Fibroblast of skin of right biceps (primary cell): ENCODE measurements at regions not wholly inside any gene's neighbourhood (a gene's known extent, or its start where the extent isn't known, plus 50 kb on each side); places are given as distances from the start of the nearest gene placed in this dataset.

ENCODE experiments used
- DNase-seq: peaks from one replicate; pipeline ENCODE4 v3.0.0-alpha.2; 2013

- no peak for DNase-seq
Observed at GRCh38 chr4:74653331-74654229, 140.7 kb downstream of the BTC start.

GRCh38 chr4:74654230-74654681 is 140.1 kb downstream of the BTC start:
- DNase-seq: no peak

DNA sequence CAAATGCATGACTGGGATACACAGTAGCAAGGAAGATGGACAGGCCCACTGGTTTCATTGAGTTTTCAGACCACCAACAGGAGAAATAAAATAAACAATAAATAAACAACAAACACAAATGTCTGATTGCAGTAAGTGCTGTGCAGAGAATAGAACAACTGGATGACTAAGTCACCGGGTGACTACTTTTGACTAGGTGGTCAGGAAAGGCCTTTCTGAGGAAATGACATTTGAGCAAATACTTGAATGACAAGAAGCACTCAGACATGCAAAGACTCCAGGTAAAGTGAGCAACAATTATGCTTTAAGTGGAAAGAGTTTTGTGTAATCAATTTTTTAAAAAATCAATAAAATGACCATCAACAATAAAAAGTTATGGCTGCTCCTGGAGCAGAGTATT is 137.7 kb downstream of the BTC start:
- no peak for DNase-seq

DNA sequence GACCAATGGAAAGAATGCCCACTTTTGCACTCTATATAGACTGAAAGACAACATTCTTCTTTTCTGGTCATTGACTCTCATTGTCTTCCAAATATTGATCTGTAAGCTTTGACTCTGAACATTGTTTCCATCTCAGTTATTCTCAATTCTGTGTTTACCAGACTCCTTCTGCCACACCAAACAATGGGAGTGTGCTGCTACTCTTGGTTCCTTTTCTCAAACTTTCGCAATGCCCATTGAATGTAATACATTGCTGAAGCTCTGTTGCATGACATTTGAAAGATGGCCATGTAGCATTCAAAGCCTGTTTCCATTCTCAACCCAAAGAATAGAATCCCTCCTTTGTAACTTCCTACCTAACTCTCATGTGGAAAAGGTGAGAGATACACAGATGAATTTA is 136.2 kb downstream of the BTC start:
- DNase-seq: no peak

DNA sequence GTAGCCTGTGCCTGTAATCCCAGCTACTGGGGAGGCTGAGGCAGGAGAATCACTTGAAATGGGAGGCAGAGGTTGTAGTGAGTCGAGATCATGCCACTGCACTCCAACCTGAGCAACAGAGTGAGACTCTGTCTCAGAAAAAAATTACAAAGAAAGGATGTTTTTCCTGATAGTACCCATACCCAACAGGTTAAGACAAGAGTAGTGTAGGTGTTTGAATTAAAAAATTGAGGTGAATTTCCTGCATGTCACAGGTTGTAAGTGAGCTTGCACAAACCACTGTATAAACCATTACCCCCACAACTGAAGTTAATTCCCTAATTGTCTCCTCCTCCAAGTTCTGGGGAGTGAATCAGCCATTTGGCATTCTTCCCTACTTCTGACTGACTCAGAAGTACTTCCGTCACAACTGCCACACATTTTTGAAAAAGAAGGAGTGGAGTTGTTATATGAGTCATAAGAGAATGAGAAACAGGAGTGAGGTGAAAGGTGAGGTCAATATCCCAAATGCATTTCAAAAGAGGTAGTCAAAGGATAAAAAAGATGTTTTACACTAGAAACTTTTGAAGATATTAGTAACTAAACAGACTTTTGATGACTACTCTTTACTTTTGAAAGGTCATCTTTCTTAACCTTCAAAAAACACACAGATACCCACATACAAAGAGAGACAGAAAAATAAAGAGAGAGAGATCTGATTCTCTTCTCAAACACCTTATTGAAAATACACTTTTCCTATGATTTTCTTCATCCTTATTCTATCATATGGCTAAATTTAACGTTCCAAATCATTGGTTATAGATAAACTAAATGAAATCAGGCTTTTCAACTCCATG is 134.5 kb downstream of the BTC start:
- DNase-seq: peak; percentile 98

GRCh38 chr4:74660866-74661265 is 133.5 kb downstream of the BTC start:
- no peak for DNase-seq

DNA sequence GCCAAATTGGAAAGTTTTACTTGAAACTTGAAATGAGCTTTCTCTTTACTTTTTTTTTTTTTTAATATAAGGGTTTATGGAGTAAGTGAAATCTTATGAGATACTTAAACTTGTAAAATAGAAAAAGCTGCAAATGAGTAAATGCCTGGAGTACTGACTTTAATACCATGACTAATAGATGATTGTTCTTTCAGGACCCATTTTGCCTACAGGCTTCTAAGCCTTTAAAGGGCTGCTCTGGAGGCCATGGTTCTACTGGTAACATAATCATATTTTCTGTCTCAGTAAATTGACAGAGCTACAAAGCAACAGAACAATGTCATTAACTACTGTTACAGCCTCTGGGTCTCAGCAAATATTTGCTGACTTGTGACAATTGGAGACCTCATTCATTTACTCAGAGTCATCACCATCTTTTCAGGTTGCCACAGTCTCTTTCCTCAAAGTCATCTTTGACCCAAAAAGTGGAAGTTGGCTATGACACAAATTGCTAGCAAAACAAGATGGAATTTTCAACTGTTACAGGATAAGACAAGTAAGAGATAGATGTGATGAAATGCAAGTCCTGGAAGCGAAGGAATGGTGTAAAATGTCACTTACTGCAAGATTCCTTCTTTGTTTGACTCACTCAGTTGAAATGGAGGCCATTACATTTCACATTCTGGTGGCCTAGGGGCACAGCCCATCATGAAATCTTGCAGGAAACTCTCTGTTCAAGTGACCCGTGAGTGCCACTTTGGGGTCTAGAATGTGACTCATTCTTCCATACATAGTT is 132.7 kb downstream of the BTC start:
- DNase-seq: peak; percentile 48

DNA sequence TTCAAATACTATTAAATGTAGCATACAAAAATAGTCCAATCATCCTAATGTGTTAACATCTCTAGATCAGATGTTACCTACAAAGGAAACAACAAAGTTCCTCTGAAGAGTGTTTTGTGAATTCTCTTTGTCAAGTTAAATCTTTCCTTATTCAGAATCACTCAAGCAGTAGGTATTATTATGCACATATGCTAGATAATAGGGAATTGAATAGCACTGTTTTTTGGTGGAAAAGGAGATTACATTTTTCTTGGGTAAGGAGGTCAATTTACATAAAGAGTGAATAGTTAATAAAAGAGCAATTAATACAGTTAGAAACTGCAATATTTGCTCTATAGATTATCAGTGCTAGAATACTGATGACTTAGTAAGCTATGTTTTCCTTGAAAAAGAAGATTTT is 130.7 kb downstream of the BTC start:
- no peak for DNase-seq

GRCh38 chr4:74665346-74665745 is 129.0 kb downstream of the BTC start:
- DNase-seq: no peak

GRCh38 chr4:74665876-74666275 is 128.4 kb downstream of the BTC start:
- DNase-seq: no peak

DNA sequence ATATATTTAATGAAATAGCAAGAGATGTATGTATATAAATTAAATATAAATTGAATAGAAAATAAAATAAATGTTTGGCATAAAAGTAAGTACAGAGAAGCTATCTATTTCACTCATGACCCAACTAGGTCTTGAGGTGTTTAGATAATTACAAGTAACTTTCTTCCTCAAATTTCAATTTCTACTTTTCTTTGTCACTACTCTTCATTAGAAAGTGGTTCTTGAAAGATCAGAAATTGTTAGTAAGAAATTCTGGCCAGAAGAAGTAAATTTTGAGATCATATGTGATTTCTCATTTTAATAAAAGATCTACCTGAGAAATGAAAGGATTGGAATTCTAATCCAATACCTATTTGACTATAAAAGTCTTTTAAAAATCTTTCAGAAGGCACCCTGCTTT is 126.9 kb downstream of the BTC start:
- no peak for DNase-seq

- no peak for DNase-seq
Observed at GRCh38 chr4:74667944-74668343, 126.4 kb downstream of the BTC start.

GRCh38 chr4:74669702-74670101 is 124.6 kb downstream of the BTC start:
- DNase-seq: no peak

DNA sequence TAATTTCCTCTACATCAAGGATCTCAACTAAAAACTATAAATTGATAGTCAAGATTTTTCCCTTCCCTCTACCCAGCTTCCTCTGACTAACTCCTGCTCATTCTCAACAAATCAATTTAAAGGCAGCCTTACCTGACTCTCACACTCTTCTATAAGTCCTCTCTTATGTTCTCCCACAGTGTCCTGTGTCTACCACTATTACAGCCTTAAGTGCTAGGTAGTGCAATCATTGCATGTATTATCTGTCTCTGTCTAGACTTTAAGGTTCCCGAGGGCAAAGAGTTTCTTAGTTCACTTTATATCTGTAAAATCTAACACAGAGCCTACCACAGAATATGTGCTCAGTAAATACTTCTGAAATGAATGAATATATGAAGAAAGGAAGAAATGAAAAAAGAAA is 123.7 kb downstream of the BTC start:
- no peak for DNase-seq

- peak; percentile 58 for DNase-seq
Observed at GRCh38 chr4:74671080-74671698, 123.1 kb downstream of the BTC start.

- DNase-seq: no peak
Observed at GRCh38 chr4:74674750-74675149, 119.6 kb downstream of the BTC start.

- DNase-seq: peak; percentile 60
Observed at GRCh38 chr4:74675673-74676279, 118.5 kb downstream of the BTC start.

DNA sequence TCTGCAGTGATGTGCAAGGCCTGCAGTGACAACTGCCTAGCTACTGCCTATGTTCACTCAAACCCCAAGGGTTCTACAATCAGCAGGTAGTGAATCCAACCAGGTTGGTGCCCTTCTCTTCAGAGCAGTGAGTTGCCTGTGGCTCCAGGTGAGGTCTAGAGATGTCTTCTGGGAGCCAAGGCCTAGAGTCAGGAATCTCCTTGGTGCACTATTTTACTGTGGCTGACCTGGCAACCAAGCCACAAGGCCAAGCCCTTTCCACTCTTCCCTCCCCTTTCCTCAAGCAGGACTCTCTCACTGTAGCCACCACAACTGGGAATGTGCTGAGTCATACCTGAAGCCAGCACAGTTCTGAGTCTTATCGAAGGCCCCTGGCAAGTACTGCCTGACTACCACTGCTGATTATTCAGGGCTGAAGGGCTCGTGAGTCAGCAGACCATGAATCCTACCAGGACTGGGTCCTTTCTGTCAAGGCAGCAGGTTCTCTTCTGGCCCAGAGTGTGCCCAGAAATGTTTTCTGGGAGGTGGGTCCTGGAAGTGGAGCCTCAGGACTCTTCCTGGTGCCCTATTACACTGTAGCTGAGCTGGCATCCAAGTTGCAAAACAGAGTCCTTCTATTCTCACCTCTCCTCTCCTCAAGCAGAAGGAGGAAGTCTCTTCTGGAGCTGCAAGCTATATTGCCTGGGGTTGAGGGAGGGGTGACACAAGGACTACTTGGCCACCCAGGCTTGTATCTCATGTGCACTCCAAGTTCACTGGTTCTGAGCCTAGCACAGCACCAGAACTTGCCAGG is 111.6 kb downstream of the BTC start:
- peak; percentile 92 for DNase-seq

DNA sequence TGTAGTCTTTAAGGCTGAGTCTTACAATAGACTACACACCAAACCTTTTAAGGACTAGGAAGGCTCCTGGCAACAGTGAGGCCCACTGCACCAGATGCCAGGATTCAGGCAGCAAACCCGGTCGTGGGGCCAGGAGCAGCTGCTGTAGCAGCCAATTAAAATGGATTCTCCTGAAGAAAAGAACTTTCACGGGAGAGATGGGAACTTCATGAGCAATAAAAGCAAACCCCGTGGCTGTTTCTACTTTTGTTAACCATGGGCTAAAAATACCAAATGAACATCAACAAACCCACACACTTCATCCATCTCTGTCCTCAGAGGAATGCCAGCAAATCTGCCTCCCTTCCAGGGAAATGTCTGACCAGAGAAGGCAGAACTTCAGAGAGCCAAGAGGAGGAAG is 101.4 kb downstream of the BTC start:
- DNase-seq: no peak
